K562 (cell line): ENCODE measurements at regions not wholly inside any gene's neighbourhood (a gene's known extent, or its start where the extent isn't known, plus 50 kb on each side); places are given as distances from the start of the nearest gene placed in this dataset.

Source experiments
- ATAC-seq: fragments of 200-7000 bp; cut with Tn5 transposase; 3 replicates; pipeline ENCODE4 v1.9.1; 2020; ENCODE audit warnings: moderate library complexity
- BruUV-seq: library from RNA; stranded (reverse); fragments of 400-500 nt; replicated peaks from 2 replicates; lab custom pipeline; 2021; lab: Mats Ljungman, UMichigan
- CTCF ChIA-PET: fragments of 300-600 bp; formaldehyde crosslinking; extraction: SDS; loops from one replicate; lab custom pipeline; 2021; ENCODE audit warnings: low intra/inter-chr PET ratio; lab: Yijun Ruan, JAX
- POLR2A ChIA-PET: fragments of 300-600, 350-650 bp; sonication (Branson Sonifier 250); formaldehyde crosslinking; extraction: SDS; loops from one replicate; lab custom pipeline; 2021; ENCODE audit warnings: antibody characterized with exemption, inconsistent platforms; lab: Yijun Ruan, JAX
- DNase-seq, 4 experiments: peaks; one replicate each; pipeline versions ENCODE4 v3.0.0 to v3.0.0-alpha.2; 2011 to 2018; ENCODE audit warnings: low spot score in 3 of 4, mixed read lengths in 3 of 4; ENCODE audit errors: extremely low read depth in 1 of 4
- FAIRE-seq: peaks from 2 replicates; lab custom pipeline; 2011; peaks lifted over from hg19 to GRCh38; lab: Jason Lieb, UNC
- H2AFZ ChIP-seq: 2 replicates; pipeline ENCODE4 v1.6.0; 2011; ENCODE audit warnings: low read depth, low read length, control low read depth, inconsistent platforms
- H3K27ac ChIP-seq: fragments of 200-600 bp; 3 replicates; pipeline ENCODE4 v1.8.0; 2011; ENCODE audit warnings: low read depth, mild to moderate bottlenecking, control low read depth, inconsistent platforms, low read length, moderate library complexity, mixed read lengths; ENCODE audit errors: extremely low read depth
- H3K27me3 ChIP-seq, 2 experiments: fragments of 300-600 bp in 1 of 2; 2 replicates in 1 of 2; 3 replicates in 1 of 2; pipeline versions ENCODE4 v1.6.0 to v1.8.0; 2011; ENCODE audit warnings: inconsistent platforms in 2 of 2, low read length in 2 of 2, mild to moderate bottlenecking in 1 of 2, mixed read lengths in 1 of 2, moderate library complexity in 1 of 2; ENCODE audit not compliant: control insufficient read depth in 2 of 2, insufficient read depth in 2 of 2
- H3K36me3 ChIP-seq: fragments of 300-600 bp; 3 replicates; pipeline ENCODE4 v1.8.0; 2011; ENCODE audit warnings: mild to moderate bottlenecking, low read length, inconsistent platforms; ENCODE audit not compliant: control insufficient read depth, insufficient read depth
- H3K4me1 ChIP-seq, 2 experiments: fragments of 200-600 bp in 1 of 2; replicated peaks in 1 of 2; 2 replicates in 1 of 2; 3 replicates in 1 of 2; pipeline versions ENCODE4 v1.5.1 to v1.8.0; 2011; ENCODE audit warnings: inconsistent platforms in 2 of 2, low read length in 2 of 2, mild to moderate bottlenecking in 1 of 2, mixed read lengths in 1 of 2, moderate library complexity in 1 of 2; ENCODE audit not compliant: control insufficient read depth in 2 of 2, insufficient read depth in 2 of 2
- H3K4me2 ChIP-seq: 2 replicates; pipeline ENCODE4 v1.6.1; 2011; ENCODE audit warnings: low read length, control low read depth, inconsistent platforms, mixed read lengths; ENCODE audit not compliant: insufficient read depth
- H3K4me3 ChIP-seq: fragments of 200-600 bp; sonication (generic), shearing (Covaris generic); 2 replicates; pipeline ENCODE4 v1.5.1; 2016; ENCODE audit warnings: control low read depth, inconsistent platforms
- H3K79me2 ChIP-seq: fragments of 200-600 bp; 3 replicates; pipeline ENCODE4 v1.8.0; 2011; ENCODE audit warnings: low read length, inconsistent platforms; ENCODE audit not compliant: control insufficient read depth, insufficient read depth
- H3K9ac ChIP-seq, 2 experiments: 2 replicates each; pipeline versions ENCODE4 v1.6.0 to v1.6.1; 2011; ENCODE audit warnings: low read depth in 2 of 2, low read length in 2 of 2, control low read depth in 1 of 2, inconsistent platforms in 1 of 2, mild to moderate bottlenecking in 1 of 2, mixed read lengths in 1 of 2; ENCODE audit not compliant: insufficient read depth in 1 of 2
- H3K9me1 ChIP-seq: one replicate; pipeline ENCODE4 v1.6.0; 2011; ENCODE audit warnings: inconsistent platforms, mild to moderate bottlenecking, low read length, moderate library complexity; ENCODE audit not compliant: control insufficient read depth, insufficient read depth
- H3K9me3 ChIP-seq: replicated peaks from 2 replicates; pipeline ENCODE4 v1.5.1; 2011; ENCODE audit warnings: low read depth, low read length, inconsistent platforms; ENCODE audit not compliant: control insufficient read depth, insufficient read depth
- H4K20me1 ChIP-seq: replicated peaks from 2 replicates; pipeline ENCODE4 v1.6.1; 2011; ENCODE audit warnings: low read length, inconsistent platforms, mixed read lengths; ENCODE audit not compliant: control insufficient read depth, insufficient read depth
- CCNT2 ChIP-seq: IDR thresholded peaks from 2 replicates; pipeline ENCODE4 v1.6.1; 2011; ENCODE audit warnings: borderline replicate concordance, low read depth, mild to moderate bottlenecking, moderate library complexity, mixed read lengths, low read length; ENCODE audit not compliant: insufficient read length; ENCODE audit errors: extremely low read depth
- CREB5 ChIP-seq: fragments of 250-450 bp; sonication (Bioruptor Pico); IDR thresholded peaks from 2 replicates; pipeline ENCODE4 v1.5.0; 2020; ENCODE audit warnings: mild to moderate bottlenecking
- GATA2 ChIP-seq: sonication (generic); formaldehyde crosslinking; IDR thresholded peaks from 2 replicates; pipeline ENCODE4 v1.4.0; 2020; ENCODE audit warnings: mild to moderate bottlenecking, missing genetic modification reagents
- MTF1 ChIP-seq: fragments of 250-450 bp; sonication (Bioruptor Pico); IDR thresholded peaks from 2 replicates; pipeline ENCODE4 v1.9.0; 2021; ENCODE audit warnings: moderate library complexity, mild to moderate bottlenecking, inconsistent platforms, borderline replicate concordance
- MYNN ChIP-seq, 2 experiments: sonication (generic); formaldehyde crosslinking in 1 of 2; IDR thresholded peaks; 2 replicates each; pipeline versions ENCODE4 v1.5.0 to v1.6.1; 2016 to 2020; ENCODE audit warnings: antibody characterized with exemption in 1 of 2, missing genetic modification reagents in 1 of 2
- NBN ChIP-seq: fragments of 450-650 bp; IDR thresholded peaks from 2 replicates; pipeline ENCODE4 v1.6.1; 2016; ENCODE audit warnings: low read depth, mild to moderate bottlenecking
- NFE2 ChIP-seq: IDR thresholded peaks from 2 replicates; pipeline ENCODE4 v1.6.1; 2014; ENCODE audit warnings: antibody characterized with exemption, low read depth
- NFXL1 ChIP-seq: fragments of 450-650 bp; formaldehyde crosslinking; IDR thresholded peaks from 2 replicates; pipeline ENCODE4 v1.4.0; 2021; ENCODE audit warnings: mild to moderate bottlenecking
- NFYB ChIP-seq: IDR thresholded peaks from 2 replicates; pipeline ENCODE4 v1.6.1; 2011; ENCODE audit warnings: mild to moderate bottlenecking, moderate library complexity; ENCODE audit not compliant: insufficient read length; ENCODE audit errors: extremely low read depth
- NR2C2 ChIP-seq, 2 experiments: fragments of 200-800 bp in 1 of 2; sonication (Bioruptor generic) in 1 of 2; sonication (generic) in 1 of 2; formaldehyde crosslinking in 1 of 2; IDR thresholded peaks; 2 replicates each; pipeline versions ENCODE4 v1.6.1 to v1.8.0; 2016 to 2022; ENCODE audit warnings: mild to moderate bottlenecking in 1 of 2, missing compliant biosample characterization in 1 of 2, missing genetic modification characterization in 1 of 2, missing genetic modification reagents in 1 of 2
- U2AF1 ChIP-seq: fragments of 200-400 bp; formaldehyde crosslinking; optimal IDR thresholded peaks from 2 replicates; pipeline ENCODE3; 2017; ENCODE audit warnings: mild to moderate bottlenecking, low read depth, low read length, moderate library complexity
- ZFP91 ChIP-seq: sonication (generic); formaldehyde crosslinking; IDR thresholded peaks from 2 replicates; pipeline ENCODE4 v1.8.0; 2022; ENCODE audit warnings: mild to moderate bottlenecking, missing genetic modification reagents
- ZNF316 ChIP-seq: fragments of 450-650 bp; IDR thresholded peaks from 2 replicates; pipeline ENCODE4 v1.6.1; 2016
- WGBS: fragments of 100-300 bp; shearing (Covaris generic); methylation state at CpG from one replicate; pipeline ENCODE4 v1.1.6; 2016; ENCODE audit warnings: low coverage, mixed read lengths; ENCODE audit not compliant: insufficient coverage; ENCODE audit errors: missing lambda C conversion rate; 5-methylcytosine and 5-hydroxymethylcytosine counted together
- in situ Hi-C: fragments of 300-500 bp; cut with MboI; formaldehyde crosslinking; loops from 4 replicates; pipeline ENCODE4 v1.15.0; 2018; ENCODE audit warnings: inconsistent platforms, mixed read lengths
- intact Hi-C: fragments of 100-400 bp; cut with micrococcal nuclease; formaldehyde crosslinking; loops from 2 replicates; pipeline ENCODE4 v1.14.2; 2022
- TF ChIP-seq, protein P1 (sequence below): fragments of 450-650 bp; IDR thresholded peaks from 2 replicates; pipeline ENCODE4 v1.6.1; 2016; ENCODE audit warnings: mild to moderate bottlenecking
- TF ChIP-seq, protein P2 (sequence below): sonication (generic); formaldehyde crosslinking; IDR thresholded peaks from 2 replicates; pipeline ENCODE4 v1.4.0; 2020; ENCODE audit warnings: mild to moderate bottlenecking, missing genetic modification reagents

GRCh38 chr15:39506146-39506545 is 74.7 kb upstream of the THBS1 start:
- 8% methylated on average over 1 of the region's 1 CpG for WGBS
- no peak overlapping the region for H3K4me3 ChIP-seq
- no peaks in the 10 kb centered on the region for H3K9me3 ChIP-seq
- TF ChIP-seq NFXL1 (CRISPR knock-in tag) (no peak), NFE2 (no peak), NFYB (no peak), NBN (no peak), MYNN (IDR thresholded peaks at IDR 0.05) (no peak), MYNN (CRISPR knock-in tag; IDR thresholded peaks at IDR 0.05) (no peak), NR2C2 (CRISPR knock-in tag; IDR thresholded peaks at IDR 0.05) (no peak), NR2C2 (tag; IDR thresholded peaks at IDR 0.05) (no peak), ZNF316 (no peak), CCNT2 (no peak), MTF1 (CRISPR knock-in tag) (no peak), CREB5 (CRISPR knock-in tag) (no peak), U2AF1 (no peak), ZFP91 (CRISPR knock-in tag) (no peak), GATA2 (no peak)
- TF ChIP-seq, protein P1, sequence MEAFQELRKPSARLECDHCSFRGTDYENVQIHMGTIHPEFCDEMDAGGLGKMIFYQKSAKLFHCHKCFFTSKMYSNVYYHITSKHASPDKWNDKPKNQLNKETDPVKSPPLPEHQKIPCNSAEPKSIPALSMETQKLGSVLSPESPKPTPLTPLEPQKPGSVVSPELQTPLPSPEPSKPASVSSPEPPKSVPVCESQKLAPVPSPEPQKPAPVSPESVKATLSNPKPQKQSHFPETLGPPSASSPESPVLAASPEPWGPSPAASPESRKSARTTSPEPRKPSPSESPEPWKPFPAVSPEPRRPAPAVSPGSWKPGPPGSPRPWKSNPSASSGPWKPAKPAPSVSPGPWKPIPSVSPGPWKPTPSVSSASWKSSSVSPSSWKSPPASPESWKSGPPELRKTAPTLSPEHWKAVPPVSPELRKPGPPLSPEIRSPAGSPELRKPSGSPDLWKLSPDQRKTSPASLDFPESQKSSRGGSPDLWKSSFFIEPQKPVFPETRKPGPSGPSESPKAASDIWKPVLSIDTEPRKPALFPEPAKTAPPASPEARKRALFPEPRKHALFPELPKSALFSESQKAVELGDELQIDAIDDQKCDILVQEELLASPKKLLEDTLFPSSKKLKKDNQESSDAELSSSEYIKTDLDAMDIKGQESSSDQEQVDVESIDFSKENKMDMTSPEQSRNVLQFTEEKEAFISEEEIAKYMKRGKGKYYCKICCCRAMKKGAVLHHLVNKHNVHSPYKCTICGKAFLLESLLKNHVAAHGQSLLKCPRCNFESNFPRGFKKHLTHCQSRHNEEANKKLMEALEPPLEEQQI, result no peak
- TF ChIP-seq, protein P2, sequence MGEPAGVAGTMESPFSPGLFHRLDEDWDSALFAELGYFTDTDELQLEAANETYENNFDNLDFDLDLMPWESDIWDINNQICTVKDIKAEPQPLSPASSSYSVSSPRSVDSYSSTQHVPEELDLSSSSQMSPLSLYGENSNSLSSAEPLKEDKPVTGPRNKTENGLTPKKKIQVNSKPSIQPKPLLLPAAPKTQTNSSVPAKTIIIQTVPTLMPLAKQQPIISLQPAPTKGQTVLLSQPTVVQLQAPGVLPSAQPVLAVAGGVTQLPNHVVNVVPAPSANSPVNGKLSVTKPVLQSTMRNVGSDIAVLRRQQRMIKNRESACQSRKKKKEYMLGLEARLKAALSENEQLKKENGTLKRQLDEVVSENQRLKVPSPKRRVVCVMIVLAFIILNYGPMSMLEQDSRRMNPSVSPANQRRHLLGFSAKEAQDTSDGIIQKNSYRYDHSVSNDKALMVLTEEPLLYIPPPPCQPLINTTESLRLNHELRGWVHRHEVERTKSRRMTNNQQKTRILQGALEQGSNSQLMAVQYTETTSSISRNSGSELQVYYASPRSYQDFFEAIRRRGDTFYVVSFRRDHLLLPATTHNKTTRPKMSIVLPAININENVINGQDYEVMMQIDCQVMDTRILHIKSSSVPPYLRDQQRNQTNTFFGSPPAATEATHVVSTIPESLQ (CRISPR knock-in tag), result no peak

More at GRCh38 chr15:39506146-39506545, 74.7 kb upstream of the THBS1 start:
- Histone ChIP-seq H2AFZ (no peak overlapping the region), H3K9me1 (no peaks in the 10 kb centered on the region), H3K4me1 (peaks cover 7 to 18% of the 10 kb centered on the region in 2 experiments; a peak in 4 of 5 replicates), H3K27me3 (peaks cover 0 to under 1% of the 10 kb centered on the region in 2 experiments; a peak in 1 of 5 replicates), H3K79me2 (no peaks in the 10 kb centered on the region), H4K20me1 (no peaks in the 10 kb centered on the region), H3K9ac (no peak overlapping the region), H3K36me3 (no peaks in the 10 kb centered on the region), H3K27ac (no peak overlapping the region), H3K4me2 (no peak overlapping the region)
- in situ Hi-C loops, result no loop called here
- no peak for ATAC-seq
- DNase-seq, result no peak
- intact Hi-C loops, result no loop called here
- ChIA-PET POLR2A (no interaction called here), CTCF (no interaction called here)
- FAIRE-seq, result no peak
- no TSS peak for BruUV-seq
